ENCODE measurements at regions not wholly inside any gene's neighbourhood (a gene's known extent, or its start where the extent isn't known, plus 50 kb on each side); places are given as distances from the start of the nearest gene placed in this dataset.
"Not testable (repeated sequence)": the region's sequence is repeated elsewhere in the genome, so short reads cannot be mapped to it uniquely, and the experiment has no call there.

- H3K4me2 ChIP-seq (ENCODE audit: low read length) = no peak overlapping the region
- H3K36me3 ChIP-seq (ENCODE audit: insufficient read depth, low read length) = no peaks in the 10 kb centered on the region
- no peaks in the 10 kb centered on the region for H3K27me3 ChIP-seq (ENCODE audit: insufficient read depth, low read length)
- H3K4me3 ChIP-seq (ENCODE audit: low read depth, low read length, poor library complexity, severe bottlenecking) = no peak overlapping the region
- no peaks in the 10 kb centered on the region for H3K79me2 ChIP-seq (ENCODE audit: insufficient read depth, low read length)
- no peaks in the 10 kb centered on the region for H3F3A ChIP-seq (ENCODE audit: insufficient read depth, low read length)
- no peaks in the 10 kb centered on the region for H3K4me1 ChIP-seq (ENCODE audit: insufficient read depth, low read length, severe bottlenecking)
- H3K9ac ChIP-seq (ENCODE audit: low read length) = no peak overlapping the region
- H4K20me1 ChIP-seq (ENCODE audit: insufficient read depth, low read length) = no peaks in the 10 kb centered on the region
- no peak overlapping the region for H2AFZ ChIP-seq (ENCODE audit: low read length)
- no peak overlapping the region for H3K27ac ChIP-seq (ENCODE audit: low read depth, low read length, poor library complexity, severe bottlenecking)
- H3K9me3 ChIP-seq (ENCODE audit: low read length) = no peaks in the 10 kb centered on the region
- no peaks in the 10 kb centered on the region for H3K9me2 ChIP-seq (ENCODE audit: low read depth, low read length)
- TF ChIP-seq EZH2 (IDR thresholded peaks at IDR 0.05; ENCODE audit: borderline replicate concordance, low read length) = no peak
- TF ChIP-seq CTCF (IDR thresholded peaks at IDR 0.05; ENCODE audit: low read length) = no peak
These were observed 2140.2 kb downstream of the TP53TG3F start for GRCh38 chr16:35599429-35600160.

DNA sequence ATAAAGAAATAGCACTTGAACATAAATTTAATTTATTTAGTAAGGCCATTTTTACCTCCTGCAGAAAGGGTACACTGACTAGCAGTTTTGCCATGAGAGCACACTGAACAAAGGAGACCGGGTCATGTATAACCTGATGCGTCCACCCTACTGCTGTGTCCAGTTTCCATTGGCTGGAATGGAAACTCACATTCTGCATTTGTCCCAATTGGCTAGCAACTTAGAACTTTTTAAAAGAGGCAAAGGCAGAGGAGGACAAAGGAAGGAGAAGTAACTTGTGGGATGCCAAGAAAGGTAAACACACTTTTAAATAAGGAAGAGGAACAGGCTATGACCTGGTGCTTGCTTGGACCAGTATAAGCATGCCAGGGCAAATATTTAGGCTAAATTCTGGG is 2140.7 kb downstream of the TP53TG3F start:
- H2AFZ ChIP-seq (ENCODE audit: low read length); H3K9me2 ChIP-seq (ENCODE audit: low read depth, low read length); H3F3A ChIP-seq (ENCODE audit: insufficient read depth, low read length); H3K27me3 ChIP-seq (ENCODE audit: insufficient read depth, low read length); H3K4me3 ChIP-seq (ENCODE audit: low read depth, low read length, poor library complexity, severe bottlenecking); H4K20me1 ChIP-seq (ENCODE audit: insufficient read depth, low read length); H3K36me3 ChIP-seq (ENCODE audit: insufficient read depth, low read length); H3K79me2 ChIP-seq (ENCODE audit: insufficient read depth, low read length); H3K27ac ChIP-seq (ENCODE audit: low read depth, low read length, poor library complexity, severe bottlenecking); H3K4me2 ChIP-seq (ENCODE audit: low read length); H3K4me1 ChIP-seq (ENCODE audit: insufficient read depth, low read length, severe bottlenecking); H3K9me3 ChIP-seq (ENCODE audit: low read length); H3K9ac ChIP-seq (ENCODE audit: low read length): not testable (repeated sequence)

- H3K9me3 ChIP-seq (ENCODE audit: low read length) = no peaks in the 10 kb centered on the region
- H3K4me1 ChIP-seq (ENCODE audit: insufficient read depth, low read length, severe bottlenecking) = no peaks in the 10 kb centered on the region
- H3K9me2 ChIP-seq (ENCODE audit: low read depth, low read length) = no peaks in the 10 kb centered on the region
- no peaks in the 10 kb centered on the region for H3K79me2 ChIP-seq (ENCODE audit: insufficient read depth, low read length)
- H3K4me3 ChIP-seq (ENCODE audit: low read depth, low read length, poor library complexity, severe bottlenecking) = no peak overlapping the region
- H3K27me3 ChIP-seq (ENCODE audit: insufficient read depth, low read length) = no peaks in the 10 kb centered on the region
- H3F3A ChIP-seq (ENCODE audit: insufficient read depth, low read length) = no peaks in the 10 kb centered on the region
- TF ChIP-seq CTCF (IDR thresholded peaks at IDR 0.05; ENCODE audit: low read length) = no peak
- TF ChIP-seq EZH2 (IDR thresholded peaks at IDR 0.05; ENCODE audit: borderline replicate concordance, low read length) = no peak
- no peaks in the 10 kb centered on the region for H4K20me1 ChIP-seq (ENCODE audit: insufficient read depth, low read length)
- H3K4me2 ChIP-seq (ENCODE audit: low read length) = no peak overlapping the region
- no peak overlapping the region for H2AFZ ChIP-seq (ENCODE audit: low read length)
- no peak overlapping the region for H3K9ac ChIP-seq (ENCODE audit: low read length)
- H3K36me3 ChIP-seq (ENCODE audit: insufficient read depth, low read length) = no peaks in the 10 kb centered on the region
- no peak overlapping the region for H3K27ac ChIP-seq (ENCODE audit: low read depth, low read length, poor library complexity, severe bottlenecking)
These were observed 2142.7 kb downstream of the TP53TG3F start for GRCh38 chr16:35602116-35602515.

DNA sequence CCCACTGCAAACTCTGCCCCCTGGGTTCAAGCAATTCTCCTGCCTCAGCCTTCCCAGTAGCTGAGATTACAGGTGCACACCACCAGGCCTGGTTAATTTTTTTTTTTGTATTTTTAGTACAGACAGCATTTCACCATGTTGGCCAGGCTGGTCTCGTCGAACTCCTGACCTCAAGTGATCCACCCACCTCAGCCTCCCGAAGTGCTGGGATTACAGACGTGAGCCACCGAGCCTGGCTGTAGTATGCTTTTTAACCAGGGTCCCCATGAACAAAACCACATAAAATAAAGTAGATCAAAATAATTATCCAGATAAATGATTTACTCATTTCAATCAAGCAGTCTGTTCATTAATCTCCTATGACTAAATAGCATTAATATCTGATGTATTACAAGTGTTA is 2144.0 kb downstream of the TP53TG3F start:
- H4K20me1 ChIP-seq (ENCODE audit: insufficient read depth, low read length); H3K4me2 ChIP-seq (ENCODE audit: low read length); H3K9me2 ChIP-seq (ENCODE audit: low read depth, low read length); H3K9ac ChIP-seq (ENCODE audit: low read length); H3K4me1 ChIP-seq (ENCODE audit: insufficient read depth, low read length, severe bottlenecking); H3K4me3 ChIP-seq (ENCODE audit: low read depth, low read length, poor library complexity, severe bottlenecking); H3F3A ChIP-seq (ENCODE audit: insufficient read depth, low read length); H3K27me3 ChIP-seq (ENCODE audit: insufficient read depth, low read length); H2AFZ ChIP-seq (ENCODE audit: low read length); H3K36me3 ChIP-seq (ENCODE audit: insufficient read depth, low read length); H3K9me3 ChIP-seq (ENCODE audit: low read length); H3K79me2 ChIP-seq (ENCODE audit: insufficient read depth, low read length); H3K27ac ChIP-seq (ENCODE audit: low read depth, low read length, poor library complexity, severe bottlenecking): not testable (repeated sequence)

Measured in OCI-LY1 (cell line).